Loucy (cell line): ENCODE measurements at regions not wholly inside any gene's neighbourhood (a gene's known extent, or its start where the extent isn't known, plus 50 kb on each side); places are given as distances from the start of the nearest gene placed in this dataset.

Source experiments
- H2AFZ ChIP-seq: fragments of 200-600 bp; sonication (generic); 2 replicates; pipeline ENCODE4 v1.6.0; 2016; ENCODE audit warnings: antibody characterized with exemption, mild to moderate bottlenecking, low read length, moderate library complexity
- H3F3A ChIP-seq: fragments of 200-600 bp; 2 replicates; pipeline ENCODE4 v1.6.0; 2016; ENCODE audit warnings: antibody characterized with exemption, low read depth, mild to moderate bottlenecking
- H3K27me3 ChIP-seq: fragments of 200-600 bp; sonication (generic); 2 replicates; pipeline ENCODE4 v1.6.1; 2014; ENCODE audit warnings: low read length, mild to moderate bottlenecking; ENCODE audit not compliant: insufficient read depth, poor library complexity, severe bottlenecking
- H3K36me3 ChIP-seq: fragments of 200-600 bp; sonication (generic); 2 replicates; pipeline ENCODE4 v1.6.1; 2016; ENCODE audit warnings: low read length; ENCODE audit not compliant: insufficient read depth
- H3K4me1 ChIP-seq: fragments of 200-600 bp; sonication (generic); 2 replicates; pipeline ENCODE4 v1.5.1; 2014; ENCODE audit warnings: low read length, mild to moderate bottlenecking; ENCODE audit not compliant: insufficient read depth, poor library complexity, severe bottlenecking
- H3K4me2 ChIP-seq: fragments of 200-600 bp; sonication (generic); 2 replicates; pipeline ENCODE4 v1.6.0; 2014; ENCODE audit warnings: antibody characterized with exemption, low read length, low read depth, mild to moderate bottlenecking; ENCODE audit not compliant: poor library complexity, severe bottlenecking
- H3K4me3 ChIP-seq: fragments of 200-600 bp; sonication (generic); 2 replicates; pipeline ENCODE4 v1.5.1; 2014; ENCODE audit warnings: low read length, mild to moderate bottlenecking, mixed read lengths; ENCODE audit not compliant: poor library complexity, severe bottlenecking
- H3K79me2 ChIP-seq: fragments of 200-600 bp; sonication (generic); 2 replicates; pipeline ENCODE4 v1.6.1; 2014; ENCODE audit warnings: low read length; ENCODE audit not compliant: insufficient read depth
- H3K9ac ChIP-seq: fragments of 200-600 bp; sonication (generic); 2 replicates; pipeline ENCODE4 v1.6.0; 2014; ENCODE audit warnings: mild to moderate bottlenecking, low read depth, low read length, moderate library complexity; ENCODE audit not compliant: poor library complexity, severe bottlenecking
- H3K9me2 ChIP-seq: fragments of 200-600 bp; sonication (generic); replicated peaks from 2 replicates; pipeline ENCODE4 v1.6.1; 2016; ENCODE audit warnings: low read depth, low read length, mixed read lengths
- H3K9me3 ChIP-seq: fragments of 200-600 bp; sonication (generic); 2 replicates; pipeline ENCODE4 v1.6.1; 2014; ENCODE audit warnings: mild to moderate bottlenecking, antibody characterized with exemption, low read length, low read depth; ENCODE audit not compliant: insufficient read depth
- H4K20me1 ChIP-seq: fragments of 200-600 bp; sonication (generic); 2 replicates; pipeline ENCODE4 v1.6.0; 2014; ENCODE audit warnings: antibody characterized with exemption, low read length, mild to moderate bottlenecking; ENCODE audit not compliant: insufficient read depth, poor library complexity, severe bottlenecking
- CTCF ChIP-seq: fragments of 200-600 bp; sonication (generic); conservative IDR thresholded peaks from 2 replicates; pipeline ENCODE4 v1.5.1; 2014; ENCODE audit warnings: mild to moderate bottlenecking, antibody characterized with exemption, low read length
- EZH2phosphoT487 ChIP-seq: fragments of 200-600 bp; IDR thresholded peaks from 2 replicates; pipeline ENCODE4 v1.6.1; 2018; ENCODE audit warnings: antibody characterized with exemption, mild to moderate bottlenecking, moderate library complexity, borderline replicate concordance

- no peaks in the 10 kb centered on the region for H4K20me1 ChIP-seq
- H3K9ac ChIP-seq = no peak overlapping the region
- H3K27me3 ChIP-seq = no peaks in the 10 kb centered on the region
- no peaks in the 10 kb centered on the region for H3K36me3 ChIP-seq
- H3F3A ChIP-seq = no peaks in the 10 kb centered on the region
- no peaks in the 10 kb centered on the region for H3K9me2 ChIP-seq
- TF ChIP-seq CTCF = no peak
- TF ChIP-seq EZH2phosphoT487 = no peak
- no peak overlapping the region for H3K4me3 ChIP-seq
- no peak overlapping the region for H3K4me2 ChIP-seq
- H2AFZ ChIP-seq = no peak overlapping the region
- H3K79me2 ChIP-seq = no peaks in the 10 kb centered on the region
- H3K4me1 ChIP-seq = no peaks in the 10 kb centered on the region
- H3K9me3 ChIP-seq = no peaks in the 10 kb centered on the region
These were observed 200.9 kb upstream of the ADAMTS16 start for GRCh38 chr5:4939042-4939781.

- Histone ChIP-seq H4K20me1 (no peaks in the 10 kb centered on the region), H3K9ac (no peak overlapping the region), H3K79me2 (no peaks in the 10 kb centered on the region), H3K4me3 (no peak overlapping the region), H3K4me2 (no peak overlapping the region), H3K9me3 (no peaks in the 10 kb centered on the region), H3K9me2 (no peaks in the 10 kb centered on the region), H3K4me1 (no peaks in the 10 kb centered on the region), H2AFZ (no peak overlapping the region), H3K27me3 (no peaks in the 10 kb centered on the region), H3F3A (no peaks in the 10 kb centered on the region), H3K36me3 (no peaks in the 10 kb centered on the region)
- TF ChIP-seq EZH2phosphoT487 (no peak), CTCF (no peak)
These were observed 199.0 kb upstream of the ADAMTS16 start for GRCh38 chr5:4941161-4941560.

GRCh38 chr5:4941957-4942830 is 197.9 kb upstream of the ADAMTS16 start:
- Histone ChIP-seq H3K36me3 (no peaks in the 10 kb centered on the region), H3K4me1 (no peaks in the 10 kb centered on the region), H3K79me2 (no peaks in the 10 kb centered on the region), H3K4me3 (no peak overlapping the region), H3K9ac (no peak overlapping the region), H3F3A (no peaks in the 10 kb centered on the region), H3K27me3 (no peaks in the 10 kb centered on the region), H4K20me1 (no peaks in the 10 kb centered on the region), H2AFZ (no peak overlapping the region), H3K9me2 (no peaks in the 10 kb centered on the region), H3K4me2 (no peak overlapping the region), H3K9me3 (no peaks in the 10 kb centered on the region)
- TF ChIP-seq EZH2phosphoT487 (no peak), CTCF (peak; percentile 82)
